ENCODE measurements at regions not wholly inside any gene's neighbourhood (a gene's known extent, or its start where the extent isn't known, plus 50 kb on each side); places are given as distances from the start of the nearest gene placed in this dataset.
"Not testable (repeated sequence)": the region's sequence is repeated elsewhere in the genome, so short reads cannot be mapped to it uniquely, and the experiment has no call there.

GRCh38 chr7:137110091-137110509, 233.4 kb downstream of the PTN start:
- no peaks in the 10 kb centered on the region for H3K9me3 ChIP-seq (ENCODE audit: low read length)
- no peaks in the 10 kb centered on the region for H3K27me3 ChIP-seq (ENCODE audit: control insufficient read depth in 1 of 2, insufficient read depth in 2 of 2, low read length in 2 of 2)
- no peak overlapping the region for H3K27ac ChIP-seq (ENCODE audit: low read depth, low read length)
- no peak overlapping the region for H3K4me3 ChIP-seq (ENCODE audit: low read depth in 1 of 2, low read length in 2 of 2)
- no peak overlapping the region for H3K9ac ChIP-seq (ENCODE audit: low read length)
- no peaks in the 10 kb centered on the region for H3K4me1 ChIP-seq (ENCODE audit: insufficient read depth, low read length)
- no peaks in the 10 kb centered on the region for H3K36me3 ChIP-seq (ENCODE audit: insufficient read depth, low read length)

GRCh38 chr7:137107802-137108201, 235.7 kb downstream of the PTN start:
- H3K9me3 ChIP-seq (ENCODE audit: low read length); H3K4me1 ChIP-seq (ENCODE audit: insufficient read depth, low read length): not testable (repeated sequence)

GRCh38 chr7:137103526-137103925, 235.1 kb downstream of the CHRM2 start:
- H3K9ac ChIP-seq (ENCODE audit: low read length); H3K36me3 ChIP-seq (ENCODE audit: insufficient read depth, low read length); H3K9me3 ChIP-seq (ENCODE audit: low read length); H3K4me3 ChIP-seq (ENCODE audit: low read depth in 1 of 2, low read length in 2 of 2); H3K27ac ChIP-seq (ENCODE audit: low read depth, low read length); H3K27me3 ChIP-seq (ENCODE audit: control insufficient read depth in 1 of 2, insufficient read depth in 2 of 2, low read length in 2 of 2); H3K4me1 ChIP-seq (ENCODE audit: insufficient read depth, low read length): not testable (repeated sequence)

More at GRCh38 chr7:137107802-137108201, 235.7 kb downstream of the PTN start:
- H3K27ac ChIP-seq (ENCODE audit: low read depth, low read length); H3K27me3 ChIP-seq (ENCODE audit: control insufficient read depth in 1 of 2, insufficient read depth in 2 of 2, low read length in 2 of 2); H3K4me3 ChIP-seq (ENCODE audit: low read depth in 1 of 2, low read length in 2 of 2); H3K9ac ChIP-seq (ENCODE audit: low read length); H3K36me3 ChIP-seq (ENCODE audit: insufficient read depth, low read length): not testable (repeated sequence)

GRCh38 chr7:137097111-137097510, 228.7 kb downstream of the CHRM2 start:
- no peaks in the 10 kb centered on the region for H3K27me3 ChIP-seq (ENCODE audit: control insufficient read depth in 1 of 2, insufficient read depth in 2 of 2, low read length in 2 of 2)
- no peak overlapping the region for H3K27ac ChIP-seq (ENCODE audit: low read depth, low read length)
- no peaks in the 10 kb centered on the region for H3K4me1 ChIP-seq (ENCODE audit: insufficient read depth, low read length)
- H3K9ac ChIP-seq (ENCODE audit: low read length) = no peak overlapping the region
- no peaks in the 10 kb centered on the region for H3K9me3 ChIP-seq (ENCODE audit: low read length)
- no peak overlapping the region for H3K4me3 ChIP-seq (ENCODE audit: low read depth in 1 of 2, low read length in 2 of 2)
- no peaks in the 10 kb centered on the region for H3K36me3 ChIP-seq (ENCODE audit: insufficient read depth, low read length)

- no peak overlapping the region for H3K27ac ChIP-seq (ENCODE audit: low read depth, low read length)
- no peaks in the 10 kb centered on the region for H3K9me3 ChIP-seq (ENCODE audit: low read length)
Observed at GRCh38 chr7:137096607-137097006, 228.2 kb downstream of the CHRM2 start.

GRCh38 chr7:137093198-137093597, 224.7 kb downstream of the CHRM2 start:
- no peaks in the 10 kb centered on the region for H3K27me3 ChIP-seq (ENCODE audit: control insufficient read depth in 1 of 2, insufficient read depth in 2 of 2, low read length in 2 of 2)
- H3K4me1 ChIP-seq (ENCODE audit: insufficient read depth, low read length) = no peaks in the 10 kb centered on the region
- H3K36me3 ChIP-seq (ENCODE audit: insufficient read depth, low read length) = no peaks in the 10 kb centered on the region
- H3K4me3 ChIP-seq (ENCODE audit: low read depth in 1 of 2, low read length in 2 of 2) = no peak overlapping the region
- H3K9ac ChIP-seq (ENCODE audit: low read length) = no peak overlapping the region
- no peaks in the 10 kb centered on the region for H3K9me3 ChIP-seq (ENCODE audit: low read length)
- H3K27ac ChIP-seq (ENCODE audit: low read depth, low read length) = no peak overlapping the region

More at GRCh38 chr7:137096607-137097006, 228.2 kb downstream of the CHRM2 start:
- Histone ChIP-seq H3K4me3 (ENCODE audit: low read depth in 1 of 2, low read length in 2 of 2) (no peak overlapping the region), H3K4me1 (ENCODE audit: insufficient read depth, low read length) (no peaks in the 10 kb centered on the region), H3K9ac (ENCODE audit: low read length) (no peak overlapping the region), H3K36me3 (ENCODE audit: insufficient read depth, low read length) (no peaks in the 10 kb centered on the region), H3K27me3 (ENCODE audit: control insufficient read depth in 1 of 2, insufficient read depth in 2 of 2, low read length in 2 of 2) (no peaks in the 10 kb centered on the region)

- Histone ChIP-seq H3K36me3 (ENCODE audit: insufficient read depth, low read length) (no peaks in the 10 kb centered on the region), H3K9ac (ENCODE audit: low read length) (no peak overlapping the region), H3K4me3 (ENCODE audit: low read depth in 1 of 2, low read length in 2 of 2) (no peak overlapping the region), H3K9me3 (ENCODE audit: low read length) (no peaks in the 10 kb centered on the region), H3K4me1 (ENCODE audit: insufficient read depth, low read length) (no peaks in the 10 kb centered on the region), H3K27me3 (ENCODE audit: control insufficient read depth in 1 of 2, insufficient read depth in 2 of 2, low read length in 2 of 2) (no peaks in the 10 kb centered on the region), H3K27ac (ENCODE audit: low read depth, low read length) (no peak overlapping the region)
Observed at GRCh38 chr7:137091396-137091795, 222.9 kb downstream of the CHRM2 start.

GRCh38 chr7:137086896-137087295, 218.4 kb downstream of the CHRM2 start:
- H3K36me3 ChIP-seq (ENCODE audit: insufficient read depth, low read length) = no peaks in the 10 kb centered on the region
- no peak overlapping the region for H3K27ac ChIP-seq (ENCODE audit: low read depth, low read length)
- H3K9me3 ChIP-seq (ENCODE audit: low read length) = no peaks in the 10 kb centered on the region
- no peak overlapping the region for H3K4me3 ChIP-seq (ENCODE audit: low read depth in 1 of 2, low read length in 2 of 2)
- no peak overlapping the region for H3K9ac ChIP-seq (ENCODE audit: low read length)
- H3K27me3 ChIP-seq (ENCODE audit: control insufficient read depth in 1 of 2, insufficient read depth in 2 of 2, low read length in 2 of 2) = no peaks in the 10 kb centered on the region
- H3K4me1 ChIP-seq (ENCODE audit: insufficient read depth, low read length) = peaks cover 28% of the 10 kb centered on the region

GRCh38 chr7:137084607-137085380, 216.3 kb downstream of the CHRM2 start:
- Histone ChIP-seq H3K9ac (ENCODE audit: low read length) (no peak overlapping the region), H3K36me3 (ENCODE audit: insufficient read depth, low read length) (no peaks in the 10 kb centered on the region), H3K27ac (ENCODE audit: low read depth, low read length) (no peak overlapping the region), H3K27me3 (ENCODE audit: control insufficient read depth in 1 of 2, insufficient read depth in 2 of 2, low read length in 2 of 2) (no peaks in the 10 kb centered on the region), H3K9me3 (ENCODE audit: low read length) (no peaks in the 10 kb centered on the region), H3K4me3 (ENCODE audit: low read depth in 1 of 2, low read length in 2 of 2) (no peak overlapping the region), H3K4me1 (ENCODE audit: insufficient read depth, low read length) (peaks cover 36% of the 10 kb centered on the region)

GRCh38 chr7:137082391-137082790, 213.9 kb downstream of the CHRM2 start:
- Histone ChIP-seq H3K9ac (ENCODE audit: low read length) (no peak overlapping the region), H3K27me3 (ENCODE audit: control insufficient read depth in 1 of 2, insufficient read depth in 2 of 2, low read length in 2 of 2) (no peaks in the 10 kb centered on the region), H3K4me1 (ENCODE audit: insufficient read depth, low read length) (peaks cover 36% of the 10 kb centered on the region), H3K4me3 (ENCODE audit: low read depth in 1 of 2, low read length in 2 of 2) (no peak overlapping the region), H3K36me3 (ENCODE audit: insufficient read depth, low read length) (no peaks in the 10 kb centered on the region), H3K27ac (ENCODE audit: low read depth, low read length) (peak overlapping the region; percentile 27), H3K9me3 (ENCODE audit: low read length) (no peaks in the 10 kb centered on the region)

- Histone ChIP-seq H3K9me3 (ENCODE audit: low read length) (no peaks in the 10 kb centered on the region), H3K27me3 (ENCODE audit: control insufficient read depth in 1 of 2, insufficient read depth in 2 of 2, low read length in 2 of 2) (no peaks in the 10 kb centered on the region), H3K4me1 (ENCODE audit: insufficient read depth, low read length) (peaks cover 36% of the 10 kb centered on the region), H3K36me3 (ENCODE audit: insufficient read depth, low read length) (no peaks in the 10 kb centered on the region), H3K9ac (ENCODE audit: low read length) (no peak overlapping the region), H3K4me3 (ENCODE audit: low read depth in 1 of 2, low read length in 2 of 2) (no peak overlapping the region), H3K27ac (ENCODE audit: low read depth, low read length) (peak overlapping the region; percentile 27)
Observed at GRCh38 chr7:137081321-137082093, 213.1 kb downstream of the CHRM2 start.

Data from muscle layer of colon (tissue), 2 donors.